Mesendoderm (in vitro differentiated cells): ENCODE measurements at regions not wholly inside any gene's neighbourhood (a gene's known extent, or its start where the extent isn't known, plus 50 kb on each side); places are given as distances from the start of the nearest gene placed in this dataset.

Experiments
- DNase-seq: peaks from one replicate; pipeline ENCODE4 v3.0.0; 2013
- H2AK5ac ChIP-seq: 2 replicates; pipeline ENCODE4 v1.6.1; 2013; ENCODE audit warnings: low read length, inconsistent platforms
- H2BK120ac ChIP-seq: 2 replicates; pipeline ENCODE4 v1.6.1; 2013; ENCODE audit warnings: low read depth, mild to moderate bottlenecking, low read length, moderate library complexity, mixed read lengths
- H2BK15ac ChIP-seq: replicated peaks from 2 replicates; pipeline ENCODE4 v1.6.1; 2013; ENCODE audit warnings: low read depth, mild to moderate bottlenecking, moderate library complexity
- H2BK5ac ChIP-seq: 2 replicates; pipeline ENCODE4 v1.6.1; 2013; ENCODE audit warnings: low read length, inconsistent platforms
- H3K18ac ChIP-seq: 2 replicates; pipeline ENCODE4 v1.6.1; 2013; ENCODE audit warnings: mild to moderate bottlenecking, low read length, mixed read lengths
- H3K23ac ChIP-seq: one replicate; pipeline ENCODE4 v1.6.1; 2013; ENCODE audit warnings: low read length
- H3K27ac ChIP-seq: 2 replicates; pipeline ENCODE4 v1.5.1; 2013; ENCODE audit warnings: low read depth, mild to moderate bottlenecking, inconsistent platforms, low read length, moderate library complexity
- H3K27me3 ChIP-seq: 2 replicates; pipeline ENCODE4 v1.6.1; 2013; ENCODE audit warnings: low read length, control low read depth, mild to moderate bottlenecking, inconsistent platforms; ENCODE audit not compliant: insufficient read depth, poor library complexity
- H3K36me3 ChIP-seq: 2 replicates; pipeline ENCODE4 v1.6.1; 2013; ENCODE audit warnings: low read length, inconsistent platforms; ENCODE audit not compliant: control insufficient read depth, insufficient read depth
- H3K4ac ChIP-seq: one replicate; pipeline ENCODE4 v1.6.1; 2013; ENCODE audit warnings: low read depth, mild to moderate bottlenecking, low read length, moderate library complexity
- H3K4me1 ChIP-seq: 2 replicates; pipeline ENCODE4 v1.6.1; 2013; ENCODE audit warnings: low read depth, low read length, inconsistent platforms; ENCODE audit not compliant: control insufficient read depth
- H3K4me2 ChIP-seq: 2 replicates; pipeline ENCODE4 v1.6.1; 2013; ENCODE audit warnings: low read length
- H3K4me3 ChIP-seq: 2 replicates; pipeline ENCODE4 v1.5.1; 2013; ENCODE audit warnings: mild to moderate bottlenecking, low read length
- H3K56ac ChIP-seq: one replicate; pipeline ENCODE4 v1.6.1; 2013; ENCODE audit warnings: low read length
- H3K79me1 ChIP-seq: 2 replicates; pipeline ENCODE4 v1.6.1; 2013; ENCODE audit warnings: low read length, inconsistent platforms
- H3K79me2 ChIP-seq: 2 replicates; pipeline ENCODE4 v1.6.1; 2013; ENCODE audit warnings: mild to moderate bottlenecking, low read length; ENCODE audit not compliant: control insufficient read depth, insufficient read depth
- H3K9ac ChIP-seq: 2 replicates; pipeline ENCODE4 v1.6.1; 2013; ENCODE audit warnings: low read length, inconsistent platforms
- H4K5ac ChIP-seq: one replicate; pipeline ENCODE4 v1.6.1; 2013; ENCODE audit warnings: low read length
- H4K8ac ChIP-seq: one replicate; pipeline ENCODE4 v1.6.1; 2013; ENCODE audit warnings: low read depth, mild to moderate bottlenecking, control low read depth, low read length, moderate library complexity
- WGBS: extraction: QIAGEN DNeasy Blood & Tissue Kit; methylation state at CpG from one replicate; pipeline ENCODE4 v1.1.7; 2013; ENCODE audit warnings: low lambda C conversion rate, missing lambda C conversion rate; ENCODE audit not compliant: insufficient coverage; ENCODE audit errors: extremely low coverage; 5-methylcytosine and 5-hydroxymethylcytosine counted together

DNA sequence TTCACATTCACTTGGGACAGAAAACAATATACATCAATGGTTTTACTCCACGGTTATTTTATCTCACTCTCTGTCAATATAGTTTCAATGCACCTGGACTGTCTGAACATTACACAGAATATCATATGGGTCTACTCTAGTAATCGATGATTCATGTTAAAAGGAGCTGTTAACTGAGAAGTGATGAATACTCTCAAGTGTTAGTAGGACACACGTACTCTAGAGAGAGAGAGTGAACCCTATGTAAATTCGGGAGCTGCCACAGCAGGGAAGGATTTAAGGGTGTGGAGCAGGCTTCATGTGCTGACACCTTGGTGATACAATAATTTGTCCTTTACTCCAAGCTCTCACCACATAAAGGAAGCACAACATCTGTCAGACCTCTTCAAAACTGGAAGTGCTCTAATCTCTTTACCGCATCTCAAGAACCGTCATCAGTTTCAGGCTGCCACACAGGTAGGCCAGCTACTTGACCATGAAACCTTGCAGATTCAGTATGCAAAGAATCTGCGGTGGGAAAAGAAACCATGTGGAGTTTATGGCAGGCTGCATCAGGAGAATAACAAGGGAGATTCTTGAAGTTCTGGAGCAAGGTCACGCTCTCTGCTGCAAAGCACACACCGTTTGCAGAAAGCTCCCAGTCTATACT, 199.2 kb upstream of the TMC3 start:
- Histone ChIP-seq H3K27me3 (no peaks in the 10 kb centered on the region), H4K5ac (no peak overlapping the region), H2BK5ac (no peak overlapping the region), H2BK15ac (no peak overlapping the region), H3K18ac (no peak overlapping the region), H2AK5ac (no peak overlapping the region), H4K8ac (no peak overlapping the region), H3K4me3 (no peak overlapping the region), H3K4me2 (no peak overlapping the region), H3K27ac (no peak overlapping the region), H3K23ac (no peak overlapping the region), H3K79me1 (no peaks in the 10 kb centered on the region), H3K4ac (no peak overlapping the region), H3K9ac (no peak overlapping the region), H3K79me2 (no peaks in the 10 kb centered on the region), H3K36me3 (no peaks in the 10 kb centered on the region), H3K4me1 (no peaks in the 10 kb centered on the region), H3K56ac (no peak overlapping the region), H2BK120ac (no peak overlapping the region)
- peak; percentile 60 for DNase-seq
- no CpG with 5 or more reads among the region's 9 CpGs for WGBS

DNA sequence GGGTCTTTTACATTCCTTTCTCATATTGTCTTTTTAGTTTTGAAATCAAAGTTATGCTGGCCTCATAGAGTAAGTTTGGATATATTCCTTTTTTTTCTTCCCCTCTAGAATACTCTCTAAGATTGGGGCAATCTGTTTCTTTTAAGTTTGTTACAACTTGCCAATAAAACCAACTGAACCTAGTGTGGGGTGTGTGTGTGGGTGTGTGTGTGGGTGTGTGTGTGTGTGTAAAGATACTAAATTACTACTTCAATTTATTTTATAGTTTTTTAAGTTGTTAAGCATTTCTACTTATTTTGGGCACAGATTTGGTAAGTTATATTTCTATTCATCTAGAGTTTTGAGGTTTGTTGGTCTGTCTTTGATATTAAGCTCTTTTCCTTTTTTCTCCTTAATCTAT, 198.2 kb upstream of the TMC3 start:
- Histone ChIP-seq H3K27ac (no peak overlapping the region), H3K4me2 (no peak overlapping the region), H4K8ac (no peak overlapping the region), H2BK5ac (no peak overlapping the region), H3K9ac (no peak overlapping the region), H3K18ac (no peak overlapping the region), H3K4ac (no peak overlapping the region), H3K79me2 (no peaks in the 10 kb centered on the region), H3K79me1 (no peaks in the 10 kb centered on the region), H3K36me3 (no peaks in the 10 kb centered on the region), H3K56ac (no peak overlapping the region), H2AK5ac (no peak overlapping the region), H4K5ac (no peak overlapping the region), H3K4me1 (no peaks in the 10 kb centered on the region), H3K4me3 (no peak overlapping the region), H3K27me3 (no peaks in the 10 kb centered on the region), H2BK15ac (no peak overlapping the region), H3K23ac (no peak overlapping the region), H2BK120ac (no peak overlapping the region)
- no peak for DNase-seq

DNA sequence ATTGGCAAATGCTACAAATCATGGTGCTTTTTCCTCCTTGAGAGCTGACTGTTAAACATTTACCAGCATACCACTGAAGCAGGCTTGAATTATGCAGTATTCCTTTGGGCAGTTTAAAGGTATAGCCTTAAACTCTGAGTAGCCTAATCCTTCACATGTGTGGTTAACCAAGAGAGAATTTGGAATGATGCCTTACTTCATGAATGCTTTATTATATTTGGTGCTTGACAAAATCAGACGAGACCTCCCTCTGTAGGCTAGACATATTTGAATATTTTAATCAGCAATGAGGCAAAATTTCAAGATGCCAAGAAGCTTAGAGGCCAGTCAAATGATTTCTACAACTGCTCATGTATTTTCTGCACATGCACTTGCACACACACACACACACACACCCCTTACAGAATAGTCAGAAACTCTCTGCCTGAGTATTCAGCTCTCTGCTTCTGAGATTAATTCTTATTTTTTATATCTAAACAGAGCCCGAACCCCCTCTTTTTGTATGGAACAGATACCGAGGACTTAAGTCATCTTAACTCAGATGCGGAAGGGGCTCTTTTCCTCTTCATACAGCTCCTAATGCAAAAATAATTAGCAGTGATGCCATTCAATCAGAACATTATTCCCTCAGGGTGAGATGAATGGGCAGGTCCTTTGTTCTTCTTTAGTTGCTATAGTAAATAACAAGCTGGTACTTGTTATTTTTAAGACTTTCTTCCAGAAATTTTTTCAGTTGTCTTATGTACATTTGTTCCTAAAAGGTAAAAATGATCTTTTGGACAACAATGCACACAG, 195.5 kb upstream of the TMC3 start:
- H4K5ac ChIP-seq = no peak overlapping the region
- H3K4me1 ChIP-seq = no peaks in the 10 kb centered on the region
- H2BK5ac ChIP-seq = no peak overlapping the region
- no peak overlapping the region for H2BK120ac ChIP-seq
- H3K27me3 ChIP-seq = no peaks in the 10 kb centered on the region
- no peak overlapping the region for H2BK15ac ChIP-seq
- H2AK5ac ChIP-seq = no peak overlapping the region
- no peak overlapping the region for H3K4ac ChIP-seq
- H4K8ac ChIP-seq = no peak overlapping the region
- no peak overlapping the region for H3K4me2 ChIP-seq
- no peak for DNase-seq
- H3K23ac ChIP-seq = no peak overlapping the region
- H3K79me1 ChIP-seq = no peaks in the 10 kb centered on the region
- no peak overlapping the region for H3K9ac ChIP-seq
- H3K56ac ChIP-seq = no peak overlapping the region
- no peak overlapping the region for H3K27ac ChIP-seq
- H3K79me2 ChIP-seq = no peaks in the 10 kb centered on the region
- no peaks in the 10 kb centered on the region for H3K36me3 ChIP-seq
- no peak overlapping the region for H3K4me3 ChIP-seq
- no CpG with 5 or more reads among the region's 4 CpGs for WGBS
- no peak overlapping the region for H3K18ac ChIP-seq

DNA sequence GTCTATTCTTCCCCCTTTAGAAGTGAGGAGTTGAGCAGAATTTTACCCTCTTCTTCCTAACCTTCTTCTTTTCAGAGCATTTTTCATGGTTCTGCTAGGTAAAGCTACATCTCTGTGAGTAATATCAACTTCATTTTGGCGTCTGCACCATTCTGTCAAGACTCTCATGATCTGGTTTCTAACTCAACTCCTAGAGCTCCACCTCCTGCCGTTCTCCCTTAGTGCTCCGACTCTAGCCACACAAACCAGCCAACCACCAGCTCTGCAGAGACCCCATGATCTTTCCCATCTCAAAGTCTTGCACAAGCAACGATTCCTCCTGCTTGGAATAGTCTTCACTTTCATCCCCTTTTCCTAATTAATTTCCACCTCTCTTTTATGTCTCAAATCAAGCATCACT, 193.9 kb upstream of the TMC3 start:
- H2BK5ac ChIP-seq = no peak overlapping the region
- no peak overlapping the region for H3K4me2 ChIP-seq
- H3K4me3 ChIP-seq = no peak overlapping the region
- H2BK120ac ChIP-seq = no peak overlapping the region
- no peaks in the 10 kb centered on the region for H3K79me1 ChIP-seq
- no peak overlapping the region for H3K23ac ChIP-seq
- DNase-seq = peak; percentile 18
- no peaks in the 10 kb centered on the region for H3K4me1 ChIP-seq
- no peaks in the 10 kb centered on the region for H3K27me3 ChIP-seq
- WGBS = no CpG with 5 or more reads among the region's 4 CpGs
- no peak overlapping the region for H3K18ac ChIP-seq
- no peak overlapping the region for H4K5ac ChIP-seq
- H3K27ac ChIP-seq = no peak overlapping the region
- no peak overlapping the region for H2AK5ac ChIP-seq
- H3K79me2 ChIP-seq = no peaks in the 10 kb centered on the region
- H3K36me3 ChIP-seq = no peaks in the 10 kb centered on the region
- H3K4ac ChIP-seq = no peak overlapping the region
- no peak overlapping the region for H4K8ac ChIP-seq
- no peak overlapping the region for H2BK15ac ChIP-seq
- H3K9ac ChIP-seq = no peak overlapping the region
- H3K56ac ChIP-seq = no peak overlapping the region

DNA sequence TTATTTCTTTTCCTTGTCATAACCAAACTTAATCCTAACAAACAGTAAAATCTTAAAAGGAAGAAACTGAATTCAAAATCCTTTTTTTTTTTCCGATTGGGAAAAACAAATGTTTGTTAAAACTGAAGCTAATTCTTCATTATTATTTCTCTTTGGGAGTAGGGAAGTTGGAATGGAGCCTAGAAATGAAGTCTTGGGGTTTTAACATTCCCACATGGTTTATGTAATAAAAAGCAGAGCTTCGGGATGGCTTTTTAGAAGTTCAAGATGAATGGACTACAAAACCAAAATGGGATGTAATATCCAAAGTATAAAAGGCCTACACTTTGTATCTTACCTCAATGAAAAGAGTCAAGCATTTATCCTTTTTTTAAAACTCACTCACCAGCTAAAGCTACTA, 189.0 kb upstream of the TMC3 start:
- Histone ChIP-seq H2BK5ac (no peak overlapping the region), H3K9ac (no peak overlapping the region), H3K27ac (no peak overlapping the region), H3K27me3 (no peaks in the 10 kb centered on the region), H3K36me3 (no peaks in the 10 kb centered on the region), H3K4me1 (no peaks in the 10 kb centered on the region), H2AK5ac (no peak overlapping the region), H3K23ac (no peak overlapping the region), H3K4me3 (no peak overlapping the region), H2BK15ac (no peak overlapping the region), H3K4ac (no peak overlapping the region), H3K79me1 (no peaks in the 10 kb centered on the region), H3K79me2 (no peaks in the 10 kb centered on the region), H2BK120ac (no peak overlapping the region), H4K5ac (no peak overlapping the region), H3K4me2 (no peak overlapping the region), H4K8ac (no peak overlapping the region), H3K18ac (no peak overlapping the region), H3K56ac (no peak overlapping the region)
- no CpG with 5 or more reads among the region's 2 CpGs for WGBS
- DNase-seq = no peak

DNA sequence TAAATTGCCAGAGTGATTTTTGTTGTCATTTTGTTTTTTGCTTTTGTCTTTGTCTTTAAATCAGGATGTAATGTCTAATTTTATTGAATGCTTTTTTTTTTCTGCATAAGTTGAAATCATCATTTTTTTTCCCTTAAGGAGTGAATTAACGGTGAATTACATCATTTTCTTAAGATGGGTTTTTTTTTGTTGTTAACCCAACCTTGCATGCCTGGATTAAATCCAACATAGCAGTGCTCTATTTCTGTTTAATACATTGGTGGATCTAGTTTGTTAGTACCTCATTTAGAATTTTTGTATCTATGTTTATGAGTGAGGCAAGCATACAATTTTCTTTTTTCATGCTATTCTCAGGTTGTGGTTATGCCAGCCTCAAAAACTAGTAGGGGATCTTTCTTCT, 186.4 kb upstream of the TMC3 start:
- no peak overlapping the region for H3K27ac ChIP-seq
- no peaks in the 10 kb centered on the region for H3K79me1 ChIP-seq
- H3K23ac ChIP-seq = no peak overlapping the region
- no peak overlapping the region for H4K8ac ChIP-seq
- no peaks in the 10 kb centered on the region for H3K79me2 ChIP-seq
- no CpG with 5 or more reads among the region's 1 CpG for WGBS
- H2BK5ac ChIP-seq = no peak overlapping the region
- no peaks in the 10 kb centered on the region for H3K36me3 ChIP-seq
- no peak overlapping the region for H3K4me3 ChIP-seq
- H3K27me3 ChIP-seq = no peaks in the 10 kb centered on the region
- no peak overlapping the region for H3K56ac ChIP-seq
- peaks cover 2% of the 10 kb centered on the region for H3K4me1 ChIP-seq
- H2BK120ac ChIP-seq = no peak overlapping the region
- no peak for DNase-seq
- H2BK15ac ChIP-seq = no peak overlapping the region
- H3K4ac ChIP-seq = no peak overlapping the region
- no peak overlapping the region for H3K9ac ChIP-seq
- no peak overlapping the region for H2AK5ac ChIP-seq
- no peak overlapping the region for H4K5ac ChIP-seq
- H3K4me2 ChIP-seq = no peak overlapping the region
- H3K18ac ChIP-seq = no peak overlapping the region
